Liver (tissue), 7 donors: ENCODE measurements at regions not wholly inside any gene's neighbourhood (a gene's known extent, or its start where the extent isn't known, plus 50 kb on each side); places are given as distances from the start of the nearest gene placed in this dataset.

Experiments used
- DNase-seq: peaks from one replicate; pipeline ENCODE4 v3.0.0-alpha.2; 2017; ENCODE audit warnings: low spot score
- H3K27ac ChIP-seq, 2 donors: one replicate each; pipeline ENCODE4 v1.7.0; 2013; ENCODE audit warnings: inconsistent platforms in 2 of 2, low read length in 2 of 2, control low read depth in 1 of 2, low read depth in 1 of 2, mild to moderate bottlenecking in 1 of 2
- H3K27me3 ChIP-seq, 4 donors: one replicate each; pipeline versions ENCODE4 v1.6.1 to v1.7.0; 2013; ENCODE audit warnings: low read length in 3 of 4, inconsistent platforms in 1 of 4, mild to moderate bottlenecking in 1 of 4, moderate library complexity in 1 of 4; ENCODE audit not compliant: control insufficient read depth in 4 of 4, insufficient read depth in 4 of 4
- H3K36me3 ChIP-seq, 4 donors: one replicate each; pipeline versions ENCODE4 v1.6.1 to v1.7.0; 2013; ENCODE audit warnings: low read length in 3 of 4, mild to moderate bottlenecking in 3 of 4, low read depth in 1 of 4, moderate library complexity in 1 of 4; ENCODE audit not compliant: control insufficient read depth in 4 of 4, insufficient read depth in 3 of 4
- H3K4me1 ChIP-seq, 4 donors: one replicate each; pipeline versions ENCODE4 v1.6.1 to v1.7.0; 2013; ENCODE audit warnings: low read length in 3 of 4, mild to moderate bottlenecking in 3 of 4, moderate library complexity in 1 of 4; ENCODE audit not compliant: control insufficient read depth in 4 of 4, insufficient read depth in 4 of 4
- H3K4me3 ChIP-seq, 3 donors: one replicate each; pipeline versions ENCODE4 v1.6.1 to v1.7.0; 2013; ENCODE audit warnings: low read length in 3 of 3, control low read depth in 1 of 3, low read depth in 1 of 3, mild to moderate bottlenecking in 1 of 3
- H3K9ac ChIP-seq, 2 donors: one replicate each; pipeline ENCODE4 v1.7.0; 2013; ENCODE audit warnings: low read length in 2 of 2, mild to moderate bottlenecking in 2 of 2, moderate library complexity in 2 of 2, control low read depth in 1 of 2, low read depth in 1 of 2
- H3K9me3 ChIP-seq, 4 donors: one replicate each; pipeline versions ENCODE4 v1.6.1 to v1.7.0; 2013; ENCODE audit warnings: low read length in 3 of 4; ENCODE audit not compliant: control insufficient read depth in 4 of 4
- ATF3 ChIP-seq: IDR thresholded peaks from 2 replicates; pipeline ENCODE4 v1.6.1; 2016; ENCODE audit warnings: antibody characterized with exemption
- CTCF ChIP-seq: fragments of 150-350 bp; IDR thresholded peaks from 2 replicates; pipeline ENCODE4 v1.5.1; 2017; ENCODE audit warnings: improper control_type of control experiment, low read depth, low read length; ENCODE audit not compliant: missing input control
- FOXA1 ChIP-seq: IDR thresholded peaks from 2 replicates; pipeline ENCODE4 v1.6.1; 2016; ENCODE audit warnings: antibody characterized with exemption
- FOXA2 ChIP-seq: IDR thresholded peaks from 2 replicates; pipeline ENCODE4 v1.6.1; 2016; ENCODE audit warnings: antibody characterized with exemption
- GABPA ChIP-seq, 2 donors: IDR thresholded peaks in 1 of 2; conservative IDR thresholded peaks in 1 of 2; 2 replicates each; pipeline ENCODE4 v1.6.1; 2016; ENCODE audit warnings: antibody characterized with exemption in 2 of 2, mild to moderate bottlenecking in 1 of 2, moderate library complexity in 1 of 2
- HNF4A ChIP-seq, 2 donors: conservative IDR thresholded peaks; 2 replicates each; pipeline ENCODE4 v1.6.1; 2016; ENCODE audit warnings: antibody characterized with exemption in 2 of 2, mild to moderate bottlenecking in 2 of 2
- HNF4G ChIP-seq: IDR thresholded peaks from 2 replicates; pipeline ENCODE4 v1.6.1; 2016; ENCODE audit warnings: antibody characterized with exemption
- JUND ChIP-seq, 2 donors: IDR thresholded peaks; 2 replicates each; pipeline ENCODE4 v1.6.1; 2016; ENCODE audit warnings: antibody characterized with exemption in 2 of 2
- MAX ChIP-seq: IDR thresholded peaks from 2 replicates; pipeline ENCODE4 v1.6.1; 2016; ENCODE audit warnings: antibody characterized with exemption
- NR2F2 ChIP-seq: IDR thresholded peaks from 2 replicates; pipeline ENCODE4 v1.6.1; 2016; ENCODE audit warnings: antibody characterized with exemption
- RAD21 ChIP-seq, 2 donors: IDR thresholded peaks; 2 replicates each; pipeline ENCODE4 v1.6.1; 2016; ENCODE audit warnings: antibody characterized with exemption in 2 of 2, mild to moderate bottlenecking in 2 of 2
- RXRA ChIP-seq, 2 donors: IDR thresholded peaks; 2 replicates each; pipeline ENCODE4 v1.6.1; 2017 to 2018; ENCODE audit warnings: antibody characterized with exemption in 2 of 2, mild to moderate bottlenecking in 1 of 2
- SP1 ChIP-seq: IDR thresholded peaks from 2 replicates; pipeline ENCODE4 v1.6.1; 2018; ENCODE audit warnings: antibody characterized with exemption, mild to moderate bottlenecking
- TAF1 ChIP-seq: conservative IDR thresholded peaks from 2 replicates; pipeline ENCODE4 v1.6.1; 2016; ENCODE audit warnings: antibody characterized with exemption, mild to moderate bottlenecking
- YY1 ChIP-seq: IDR thresholded peaks from 2 replicates; pipeline ENCODE4 v1.6.1; 2016; ENCODE audit warnings: antibody characterized with exemption, mild to moderate bottlenecking
- TF ChIP-seq, protein P1 (sequence below): IDR thresholded peaks from 2 replicates; pipeline ENCODE4 v1.6.1; 2016; ENCODE audit warnings: antibody characterized with exemption, mild to moderate bottlenecking
- TF ChIP-seq, protein P2 (sequence below): IDR thresholded peaks from 2 replicates; pipeline ENCODE4 v1.6.1; 2016; ENCODE audit warnings: antibody characterized with exemption
- donor health status: healthy.
- donor health status: healthy.
- donor health status: healthy.
- donor health status: healthy.

DNA sequence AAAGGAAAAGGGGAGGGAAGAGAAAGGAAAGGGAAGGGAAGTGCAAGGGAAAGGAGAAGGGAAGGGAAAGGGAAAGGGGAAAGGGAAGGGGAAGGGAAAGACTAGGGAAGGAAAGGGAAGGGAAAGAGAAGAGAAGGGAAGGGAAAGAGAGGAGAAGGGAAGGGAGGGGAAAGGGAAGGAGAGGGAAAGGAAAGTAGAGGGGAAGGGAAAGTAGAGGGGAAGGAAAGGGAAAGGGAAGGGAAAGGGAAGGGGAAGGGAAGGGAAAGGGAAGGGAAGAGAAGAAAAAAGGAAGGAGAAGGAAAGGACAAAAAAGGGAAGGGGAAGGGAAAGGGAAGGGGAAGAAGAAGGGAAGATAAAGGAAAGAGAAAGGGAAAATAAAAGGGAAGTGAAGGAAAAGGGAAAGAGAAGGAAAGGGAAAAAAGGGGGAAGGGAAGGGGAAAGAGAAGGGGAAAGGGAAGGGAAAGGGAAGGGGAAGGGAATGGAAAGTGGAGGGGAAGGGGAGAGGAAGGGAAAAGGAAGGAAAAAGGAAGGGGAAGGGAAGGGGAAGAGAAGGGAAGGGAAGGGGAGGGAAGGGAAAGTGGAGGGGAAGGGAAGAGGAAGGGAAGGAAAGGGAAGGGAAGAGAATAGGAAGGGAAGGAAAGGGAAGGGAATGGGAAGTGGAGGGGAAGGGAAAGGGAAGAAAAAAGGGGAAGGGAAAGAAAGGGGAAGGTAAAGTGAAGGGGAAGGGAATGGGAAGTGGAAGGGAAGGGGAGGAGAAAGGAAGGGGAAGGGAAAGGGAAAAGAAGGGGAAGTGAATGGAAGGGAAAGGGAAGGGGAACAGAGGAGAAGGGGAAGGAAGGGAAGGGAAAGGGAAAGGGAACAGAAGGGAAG is 138.2 kb downstream of the SPATA19 start:
- no peak overlapping the region for H3K27ac ChIP-seq
- no peak overlapping the region for H3K9ac ChIP-seq
- no peak overlapping the region for H3K4me3 ChIP-seq
- peaks cover 0 to 5% (median 2%) of the 10 kb centered on the region in 4 donors for H3K27me3 ChIP-seq
- no peak for TF ChIP-seq CTCF
- no peak for TF ChIP-seq RAD21 (IDR thresholded peaks at IDR 0.05)
- no peak for TF ChIP-seq FOXA1
- no peak for TF ChIP-seq SP1
- TF ChIP-seq HNF4A (conservative IDR thresholded peaks at IDR 0.05): no peak
- TF ChIP-seq, protein P1, sequence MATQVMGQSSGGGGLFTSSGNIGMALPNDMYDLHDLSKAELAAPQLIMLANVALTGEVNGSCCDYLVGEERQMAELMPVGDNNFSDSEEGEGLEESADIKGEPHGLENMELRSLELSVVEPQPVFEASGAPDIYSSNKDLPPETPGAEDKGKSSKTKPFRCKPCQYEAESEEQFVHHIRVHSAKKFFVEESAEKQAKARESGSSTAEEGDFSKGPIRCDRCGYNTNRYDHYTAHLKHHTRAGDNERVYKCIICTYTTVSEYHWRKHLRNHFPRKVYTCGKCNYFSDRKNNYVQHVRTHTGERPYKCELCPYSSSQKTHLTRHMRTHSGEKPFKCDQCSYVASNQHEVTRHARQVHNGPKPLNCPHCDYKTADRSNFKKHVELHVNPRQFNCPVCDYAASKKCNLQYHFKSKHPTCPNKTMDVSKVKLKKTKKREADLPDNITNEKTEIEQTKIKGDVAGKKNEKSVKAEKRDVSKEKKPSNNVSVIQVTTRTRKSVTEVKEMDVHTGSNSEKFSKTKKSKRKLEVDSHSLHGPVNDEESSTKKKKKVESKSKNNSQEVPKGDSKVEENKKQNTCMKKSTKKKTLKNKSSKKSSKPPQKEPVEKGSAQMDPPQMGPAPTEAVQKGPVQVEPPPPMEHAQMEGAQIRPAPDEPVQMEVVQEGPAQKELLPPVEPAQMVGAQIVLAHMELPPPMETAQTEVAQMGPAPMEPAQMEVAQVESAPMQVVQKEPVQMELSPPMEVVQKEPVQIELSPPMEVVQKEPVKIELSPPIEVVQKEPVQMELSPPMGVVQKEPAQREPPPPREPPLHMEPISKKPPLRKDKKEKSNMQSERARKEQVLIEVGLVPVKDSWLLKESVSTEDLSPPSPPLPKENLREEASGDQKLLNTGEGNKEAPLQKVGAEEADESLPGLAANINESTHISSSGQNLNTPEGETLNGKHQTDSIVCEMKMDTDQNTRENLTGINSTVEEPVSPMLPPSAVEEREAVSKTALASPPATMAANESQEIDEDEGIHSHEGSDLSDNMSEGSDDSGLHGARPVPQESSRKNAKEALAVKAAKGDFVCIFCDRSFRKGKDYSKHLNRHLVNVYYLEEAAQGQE: no peak
- TF ChIP-seq MAX: no peak
- no peak for TF ChIP-seq FOXA2
- no peak for TF ChIP-seq HNF4G
- TF ChIP-seq ATF3: no peak
- no peak for TF ChIP-seq JUND (IDR thresholded peaks at IDR 0.05)
- no peak for TF ChIP-seq YY1
- no peak for TF ChIP-seq NR2F2
- no peak for TF ChIP-seq GABPA (IDR thresholded peaks at IDR 0.05 in 1 of 2, conservative IDR thresholded peaks at IDR 0.05 in 1 of 2)
- no peak for TF ChIP-seq TAF1
- TF ChIP-seq, protein P2, sequence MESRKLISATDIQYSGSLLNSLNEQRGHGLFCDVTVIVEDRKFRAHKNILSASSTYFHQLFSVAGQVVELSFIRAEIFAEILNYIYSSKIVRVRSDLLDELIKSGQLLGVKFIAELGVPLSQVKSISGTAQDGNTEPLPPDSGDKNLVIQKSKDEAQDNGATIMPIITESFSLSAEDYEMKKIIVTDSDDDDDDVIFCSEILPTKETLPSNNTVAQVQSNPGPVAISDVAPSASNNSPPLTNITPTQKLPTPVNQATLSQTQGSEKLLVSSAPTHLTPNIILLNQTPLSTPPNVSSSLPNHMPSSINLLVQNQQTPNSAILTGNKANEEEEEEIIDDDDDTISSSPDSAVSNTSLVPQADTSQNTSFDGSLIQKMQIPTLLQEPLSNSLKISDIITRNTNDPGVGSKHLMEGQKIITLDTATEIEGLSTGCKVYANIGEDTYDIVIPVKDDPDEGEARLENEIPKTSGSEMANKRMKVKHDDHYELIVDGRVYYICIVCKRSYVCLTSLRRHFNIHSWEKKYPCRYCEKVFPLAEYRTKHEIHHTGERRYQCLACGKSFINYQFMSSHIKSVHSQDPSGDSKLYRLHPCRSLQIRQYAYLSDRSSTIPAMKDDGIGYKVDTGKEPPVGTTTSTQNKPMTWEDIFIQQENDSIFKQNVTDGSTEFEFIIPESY: no peak
- no peak for TF ChIP-seq RXRA (IDR thresholded peaks at IDR 0.05)
- no peaks in the 10 kb centered on the region for H3K36me3 ChIP-seq
- H3K9me3 ChIP-seq: peaks cover 0 to 2% (median under 1%) of the 10 kb centered on the region in 4 donors
- H3K4me1 ChIP-seq: no peaks in the 10 kb centered on the region
- no peak for DNase-seq
